ENCODE measurements at regions not wholly inside any gene's neighbourhood (a gene's known extent, or its start where the extent isn't known, plus 50 kb on each side); places are given as distances from the start of the nearest gene placed in this dataset.
A peak's percentile ranks its signal among the peaks of the same experiment; 100 is the strongest.

DNA sequence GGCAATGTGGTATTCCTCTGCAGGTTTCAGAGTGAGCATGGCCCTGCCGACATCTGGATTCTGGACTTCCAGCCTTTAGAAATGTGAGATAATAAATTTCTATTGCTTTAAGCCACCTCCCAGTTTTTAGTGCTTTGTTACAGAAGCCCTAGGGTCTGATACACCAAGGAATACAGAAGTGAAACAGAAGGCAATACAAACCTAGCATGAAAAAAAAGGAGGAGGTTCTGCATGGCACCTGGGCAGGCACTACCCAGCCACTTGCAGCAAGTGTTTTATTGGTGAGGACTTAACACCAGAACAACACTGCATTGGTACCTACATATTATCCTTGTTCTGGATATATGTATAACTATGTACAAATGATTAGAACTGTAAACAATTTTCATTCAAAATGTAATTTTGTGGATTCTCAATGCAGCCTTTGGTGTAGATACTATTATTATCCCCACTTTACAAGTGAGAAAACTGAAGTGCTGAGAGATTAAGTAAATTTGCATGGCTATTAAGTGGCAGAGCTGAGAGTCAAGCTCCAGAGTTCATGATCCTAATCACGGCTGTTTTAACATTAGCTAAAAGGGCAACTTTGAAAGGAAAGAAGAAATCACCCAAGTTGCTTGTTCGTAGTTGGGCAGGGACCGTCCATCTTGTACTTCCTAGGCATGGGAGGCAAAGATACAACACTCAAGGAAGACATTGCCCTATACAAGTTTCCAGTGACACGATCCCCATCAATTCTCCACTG is 71.8 kb downstream of the IL21 start:
- DNase-seq (ENCODE audit: low spot score) = no peak
- TF ChIP-seq CBFB (CRISPR knock-in tag; IDR thresholded peaks at IDR 0.05; ENCODE audit: low read depth) (no peak), IRF2 (CRISPR knock-in tag; IDR thresholded peaks at IDR 0.05; ENCODE audit: borderline replicate concordance, low read depth) (no peak)
- peaks cover 20% of the 10 kb centered on the region for H3K4me1 Mint-ChIP-seq
- no peak overlapping the region for H3K4me3 Mint-ChIP-seq
- no peaks in the 10 kb centered on the region; the same call in 1 of the 2 replicates for H3K27me3 Mint-ChIP-seq (ENCODE audit: low read depth)
- CTCF ChIA-PET = no interaction called here
- POLR2A ChIA-PET = no interaction called here
- peak; percentile 44 for ATAC-seq
- H3K36me3 Mint-ChIP-seq = no peaks in the 10 kb centered on the region
- no peaks in the 10 kb centered on the region for H3K9me3 Mint-ChIP-seq
- no peak overlapping the region for H3K27ac Mint-ChIP-seq

DNA sequence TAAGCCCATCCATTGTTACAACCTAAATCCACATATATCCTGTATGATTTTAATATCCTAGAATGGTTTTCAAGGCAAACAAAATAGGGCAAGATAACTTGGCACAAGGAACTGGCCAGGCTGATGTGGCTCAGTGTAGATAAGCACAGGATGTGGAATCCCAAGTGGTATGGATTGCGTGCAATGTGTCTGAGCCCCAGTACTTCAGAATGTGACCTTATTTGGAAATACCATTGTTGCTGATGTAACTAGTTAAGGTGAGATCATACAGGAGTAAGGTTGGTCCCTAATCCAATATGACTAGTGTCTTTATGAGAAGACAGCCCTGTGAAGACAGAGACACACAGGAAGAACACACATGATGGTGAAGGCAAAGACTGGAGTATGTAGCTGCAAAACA is 72.4 kb downstream of the IL21 start:
- Mint-ChIP-seq H3K4me1 (peaks cover 20% of the 10 kb centered on the region), H3K27me3 (ENCODE audit: low read depth) (no peaks in the 10 kb centered on the region; the same call in 1 of the 2 replicates), H3K4me3 (no peak overlapping the region), H3K36me3 (no peaks in the 10 kb centered on the region), H3K27ac (no peak overlapping the region), H3K9me3 (no peaks in the 10 kb centered on the region)
- TF ChIP-seq ATF1 (CRISPR knock-in tag; IDR thresholded peaks at IDR 0.05) (no peak), TP53 (CRISPR knock-in tag; IDR thresholded peaks at IDR 0.05) (no peak), TEAD4 (CRISPR knock-in tag; IDR thresholded peaks at IDR 0.05) (no peak), NFATC4 (CRISPR knock-in tag; IDR thresholded peaks at IDR 0.05) (no peak), ELF4 (CRISPR knock-in tag; IDR thresholded peaks at IDR 0.05; ENCODE audit: low read depth) (no peak), ZNF396 (CRISPR knock-in tag; IDR thresholded peaks at IDR 0.05; ENCODE audit: borderline replicate concordance) (no peak), PRRX2 (CRISPR knock-in tag; IDR thresholded peaks at IDR 0.05) (no peak), RORB (CRISPR knock-in tag; IDR thresholded peaks at IDR 0.05) (no peak), MYBL2 (CRISPR knock-in tag; IDR thresholded peaks at IDR 0.05) (no peak), ZNF423 (CRISPR knock-in tag; IDR thresholded peaks at IDR 0.05) (no peak), CREB1 (CRISPR knock-in tag; IDR thresholded peaks at IDR 0.05) (no peak), IRF2 (CRISPR knock-in tag; IDR thresholded peaks at IDR 0.05; ENCODE audit: borderline replicate concordance, low read depth) (no peak), OVOL2 (CRISPR knock-in tag; IDR thresholded peaks at IDR 0.05; ENCODE audit: borderline replicate concordance) (no peak), ZNF263 (CRISPR knock-in tag; IDR thresholded peaks at IDR 0.05; ENCODE audit: low read depth) (no peak)
- TF ChIP-seq, protein P1, sequence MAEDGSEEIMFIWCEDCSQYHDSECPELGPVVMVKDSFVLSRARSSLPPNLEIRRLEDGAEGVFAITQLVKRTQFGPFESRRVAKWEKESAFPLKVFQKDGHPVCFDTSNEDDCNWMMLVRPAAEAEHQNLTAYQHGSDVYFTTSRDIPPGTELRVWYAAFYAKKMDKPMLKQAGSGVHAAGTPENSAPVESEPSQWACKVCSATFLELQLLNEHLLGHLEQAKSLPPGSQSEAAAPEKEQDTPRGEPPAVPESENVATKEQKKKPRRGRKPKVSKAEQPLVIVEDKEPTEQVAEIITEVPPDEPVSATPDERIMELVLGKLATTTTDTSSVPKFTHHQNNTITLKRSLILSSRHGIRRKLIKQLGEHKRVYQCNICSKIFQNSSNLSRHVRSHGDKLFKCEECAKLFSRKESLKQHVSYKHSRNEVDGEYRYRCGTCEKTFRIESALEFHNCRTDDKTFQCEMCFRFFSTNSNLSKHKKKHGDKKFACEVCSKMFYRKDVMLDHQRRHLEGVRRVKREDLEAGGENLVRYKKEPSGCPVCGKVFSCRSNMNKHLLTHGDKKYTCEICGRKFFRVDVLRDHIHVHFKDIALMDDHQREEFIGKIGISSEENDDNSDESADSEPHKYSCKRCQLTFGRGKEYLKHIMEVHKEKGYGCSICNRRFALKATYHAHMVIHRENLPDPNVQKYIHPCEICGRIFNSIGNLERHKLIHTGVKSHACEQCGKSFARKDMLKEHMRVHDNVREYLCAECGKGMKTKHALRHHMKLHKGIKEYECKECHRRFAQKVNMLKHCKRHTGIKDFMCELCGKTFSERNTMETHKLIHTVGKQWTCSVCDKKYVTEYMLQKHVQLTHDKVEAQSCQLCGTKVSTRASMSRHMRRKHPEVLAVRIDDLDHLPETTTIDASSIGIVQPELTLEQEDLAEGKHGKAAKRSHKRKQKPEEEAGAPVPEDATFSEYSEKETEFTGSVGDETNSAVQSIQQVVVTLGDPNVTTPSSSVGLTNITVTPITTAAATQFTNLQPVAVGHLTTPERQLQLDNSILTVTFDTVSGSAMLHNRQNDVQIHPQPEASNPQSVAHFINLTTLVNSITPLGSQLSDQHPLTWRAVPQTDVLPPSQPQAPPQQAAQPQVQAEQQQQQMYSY (CRISPR knock-in tag; IDR thresholded peaks at IDR 0.05) = no peak
- TF ChIP-seq, protein P2, sequence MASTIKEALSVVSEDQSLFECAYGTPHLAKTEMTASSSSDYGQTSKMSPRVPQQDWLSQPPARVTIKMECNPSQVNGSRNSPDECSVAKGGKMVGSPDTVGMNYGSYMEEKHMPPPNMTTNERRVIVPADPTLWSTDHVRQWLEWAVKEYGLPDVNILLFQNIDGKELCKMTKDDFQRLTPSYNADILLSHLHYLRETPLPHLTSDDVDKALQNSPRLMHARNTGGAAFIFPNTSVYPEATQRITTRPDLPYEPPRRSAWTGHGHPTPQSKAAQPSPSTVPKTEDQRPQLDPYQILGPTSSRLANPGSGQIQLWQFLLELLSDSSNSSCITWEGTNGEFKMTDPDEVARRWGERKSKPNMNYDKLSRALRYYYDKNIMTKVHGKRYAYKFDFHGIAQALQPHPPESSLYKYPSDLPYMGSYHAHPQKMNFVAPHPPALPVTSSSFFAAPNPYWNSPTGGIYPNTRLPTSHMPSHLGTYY (CRISPR knock-in tag; IDR thresholded peaks at IDR 0.05) = no peak
- TF ChIP-seq, protein P3, sequence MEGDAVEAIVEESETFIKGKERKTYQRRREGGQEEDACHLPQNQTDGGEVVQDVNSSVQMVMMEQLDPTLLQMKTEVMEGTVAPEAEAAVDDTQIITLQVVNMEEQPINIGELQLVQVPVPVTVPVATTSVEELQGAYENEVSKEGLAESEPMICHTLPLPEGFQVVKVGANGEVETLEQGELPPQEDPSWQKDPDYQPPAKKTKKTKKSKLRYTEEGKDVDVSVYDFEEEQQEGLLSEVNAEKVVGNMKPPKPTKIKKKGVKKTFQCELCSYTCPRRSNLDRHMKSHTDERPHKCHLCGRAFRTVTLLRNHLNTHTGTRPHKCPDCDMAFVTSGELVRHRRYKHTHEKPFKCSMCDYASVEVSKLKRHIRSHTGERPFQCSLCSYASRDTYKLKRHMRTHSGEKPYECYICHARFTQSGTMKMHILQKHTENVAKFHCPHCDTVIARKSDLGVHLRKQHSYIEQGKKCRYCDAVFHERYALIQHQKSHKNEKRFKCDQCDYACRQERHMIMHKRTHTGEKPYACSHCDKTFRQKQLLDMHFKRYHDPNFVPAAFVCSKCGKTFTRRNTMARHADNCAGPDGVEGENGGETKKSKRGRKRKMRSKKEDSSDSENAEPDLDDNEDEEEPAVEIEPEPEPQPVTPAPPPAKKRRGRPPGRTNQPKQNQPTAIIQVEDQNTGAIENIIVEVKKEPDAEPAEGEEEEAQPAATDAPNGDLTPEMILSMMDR (IDR thresholded peaks at IDR 0.05) = no peak
- TF ChIP-seq, protein P4, sequence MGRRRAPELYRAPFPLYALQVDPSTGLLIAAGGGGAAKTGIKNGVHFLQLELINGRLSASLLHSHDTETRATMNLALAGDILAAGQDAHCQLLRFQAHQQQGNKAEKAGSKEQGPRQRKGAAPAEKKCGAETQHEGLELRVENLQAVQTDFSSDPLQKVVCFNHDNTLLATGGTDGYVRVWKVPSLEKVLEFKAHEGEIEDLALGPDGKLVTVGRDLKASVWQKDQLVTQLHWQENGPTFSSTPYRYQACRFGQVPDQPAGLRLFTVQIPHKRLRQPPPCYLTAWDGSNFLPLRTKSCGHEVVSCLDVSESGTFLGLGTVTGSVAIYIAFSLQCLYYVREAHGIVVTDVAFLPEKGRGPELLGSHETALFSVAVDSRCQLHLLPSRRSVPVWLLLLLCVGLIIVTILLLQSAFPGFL (CRISPR knock-in tag; IDR thresholded peaks at IDR 0.05; ENCODE audit: borderline replicate concordance) = no peak
- TF ChIP-seq, protein P5, sequence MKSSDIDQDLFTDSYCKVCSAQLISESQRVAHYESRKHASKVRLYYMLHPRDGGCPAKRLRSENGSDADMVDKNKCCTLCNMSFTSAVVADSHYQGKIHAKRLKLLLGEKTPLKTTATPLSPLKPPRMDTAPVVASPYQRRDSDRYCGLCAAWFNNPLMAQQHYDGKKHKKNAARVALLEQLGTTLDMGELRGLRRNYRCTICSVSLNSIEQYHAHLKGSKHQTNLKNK (CRISPR knock-in tag; IDR thresholded peaks at IDR 0.05) = no peak
- DNase-seq (ENCODE audit: low spot score) = no peak
- ChIA-PET CTCF (no interaction called here), POLR2A (no interaction called here)
- ATAC-seq = peak; percentile 69

Measured in WTC11 (cell line).